Activated gamma-delta T cell treated with anti-CD3 and anti-CD28 coated beads, Interleukin-2, amount 50 U/mL, for 16 hours (primary cell): ENCODE measurements at regions not wholly inside any gene's neighbourhood (a gene's known extent, or its start where the extent isn't known, plus 50 kb on each side); places are given as distances from the start of the nearest gene placed in this dataset.
A peak's percentile ranks its signal among the peaks of the same experiment; 100 is the strongest.
"Not testable (repeated sequence)": the region's sequence is repeated elsewhere in the genome, so short reads cannot be mapped to it uniquely, and the experiment has no call there.

ENCODE experiments used
- DNase-seq: peaks from one replicate; pipeline ENCODE4 v3.0.0-alpha.2; 2020; ENCODE audit warnings: low read depth

- peak; percentile 27 for DNase-seq
Observed at GRCh38 chr13:24995225-24995804, 100.6 kb upstream of the PABPC3 start.

GRCh38 chr13:24997367-24997967 lies 98.5 kb upstream of the PABPC3 start:
- DNase-seq: no peak

GRCh38 chr13:24998433-24998832 lies 97.5 kb upstream of the PABPC3 start:
- DNase-seq: no peak

- DNase-seq: no peak
Observed at GRCh38 chr13:25001476-25002206, 94.3 kb upstream of the PABPC3 start.

- not testable (repeated sequence) for DNase-seq
Observed at GRCh38 chr13:25002311-25002710, 93.6 kb upstream of the PABPC3 start.

GRCh38 chr13:25004489-25004888 lies 91.4 kb upstream of the PABPC3 start:
- DNase-seq: not testable (repeated sequence)

- not testable (repeated sequence) for DNase-seq
Observed at GRCh38 chr13:25005050-25005497, 90.9 kb upstream of the PABPC3 start.

- DNase-seq: not testable (repeated sequence)
Observed at GRCh38 chr13:25007389-25007788, 88.5 kb upstream of the PABPC3 start.

- DNase-seq: not testable (repeated sequence)
Observed at GRCh38 chr13:25014398-25014973, 81.5 kb upstream of the PABPC3 start.

GRCh38 chr13:25017176-25017575 lies 78.8 kb upstream of the PABPC3 start:
- not testable (repeated sequence) for DNase-seq

GRCh38 chr13:25017808-25018728 lies 77.9 kb upstream of the PABPC3 start:
- DNase-seq: not testable (repeated sequence)

GRCh38 chr13:25018729-25019115 lies 77.2 kb upstream of the PABPC3 start:
- no peak for DNase-seq

- not testable (repeated sequence) for DNase-seq
Observed at GRCh38 chr13:25019741-25020140, 76.2 kb upstream of the PABPC3 start.

- no peak for DNase-seq
Observed at GRCh38 chr13:25024175-25024574, 71.8 kb upstream of the PABPC3 start.

GRCh38 chr13:25032160-25032559 lies 63.8 kb upstream of the PABPC3 start:
- no peak for DNase-seq

GRCh38 chr13:25034173-25034572 lies 61.8 kb upstream of the PABPC3 start:
- no peak for DNase-seq

- no peak for DNase-seq
Observed at GRCh38 chr13:25037057-25037813, 58.7 kb upstream of the PABPC3 start.

- no peak for DNase-seq
Observed at GRCh38 chr13:25042151-25042865, 53.6 kb upstream of the PABPC3 start.

- no peak for DNase-seq
Observed at GRCh38 chr13:25044071-25044470, 51.9 kb upstream of the PABPC3 start.
